H9 (cell line): ENCODE measurements at regions not wholly inside any gene's neighbourhood (a gene's known extent, or its start where the extent isn't known, plus 50 kb on each side); places are given as distances from the start of the nearest gene placed in this dataset.

Source experiments
- DNase-seq: peaks from one replicate; pipeline ENCODE4 v3.0.0-alpha.2; 2017
- H2AFZ ChIP-seq: one replicate; pipeline ENCODE4 v1.6.1; 2013; ENCODE audit warnings: mild to moderate bottlenecking, low read length, control low read depth, moderate library complexity
- H2AK5ac ChIP-seq: 2 replicates; pipeline ENCODE4 v1.6.1; 2013; ENCODE audit warnings: low read length, control low read depth, mixed read lengths; ENCODE audit not compliant: insufficient read length
- H2BK120ac ChIP-seq: one replicate; pipeline ENCODE4 v1.6.1; 2013; ENCODE audit warnings: low read depth, mild to moderate bottlenecking, low read length, control low read depth, inconsistent platforms; ENCODE audit not compliant: poor library complexity, severe bottlenecking
- H2BK12ac ChIP-seq: 2 replicates; pipeline ENCODE4 v1.6.1; 2013; ENCODE audit warnings: low read length, control low read depth, mixed read lengths, low read depth; ENCODE audit not compliant: insufficient read length
- H2BK15ac ChIP-seq: 2 replicates; pipeline ENCODE4 v1.6.1; 2013; ENCODE audit warnings: low read depth, low read length, control low read depth
- H2BK20ac ChIP-seq: one replicate; pipeline ENCODE4 v1.6.1; 2013; ENCODE audit warnings: low read depth, mild to moderate bottlenecking, low read length, control low read depth, inconsistent platforms; ENCODE audit not compliant: poor library complexity, severe bottlenecking
- H2BK5ac ChIP-seq: 2 replicates; pipeline ENCODE4 v1.6.1; 2013; ENCODE audit warnings: low read length, control low read depth, mixed read lengths; ENCODE audit not compliant: insufficient read length
- H3K14ac ChIP-seq: 2 replicates; pipeline ENCODE4 v1.6.1; 2013; ENCODE audit warnings: low read length, control low read depth; ENCODE audit not compliant: insufficient read depth
- H3K18ac ChIP-seq: 2 replicates; pipeline ENCODE4 v1.6.1; 2013; ENCODE audit warnings: low read depth, mild to moderate bottlenecking, mixed read lengths, low read length, control low read depth; ENCODE audit not compliant: insufficient read length
- H3K23ac ChIP-seq: 2 replicates; pipeline ENCODE4 v1.6.1; 2013; ENCODE audit warnings: low read length, control low read depth, mixed read lengths, low read depth; ENCODE audit not compliant: insufficient read length
- H3K23me2 ChIP-seq: 2 replicates; pipeline ENCODE4 v1.6.1; 2013; ENCODE audit warnings: low read depth, mild to moderate bottlenecking, mixed read lengths, low read length, control low read depth; ENCODE audit not compliant: insufficient read length, poor library complexity, severe bottlenecking
- H3K27ac ChIP-seq: 2 replicates; pipeline ENCODE4 v1.5.1; 2013; ENCODE audit warnings: low read length, control low read depth, mixed read lengths, low read depth; ENCODE audit not compliant: insufficient read length
- H3K27me3 ChIP-seq: 2 replicates; pipeline ENCODE4 v1.6.1; 2013; ENCODE audit warnings: low read length, control low read depth, inconsistent platforms; ENCODE audit not compliant: insufficient read depth
- H3K4ac ChIP-seq: 2 replicates; pipeline ENCODE4 v1.6.1; 2013; ENCODE audit warnings: low read depth, mild to moderate bottlenecking, control low read depth, inconsistent platforms, low read length, moderate library complexity
- H3K4me1 ChIP-seq: 2 replicates; pipeline ENCODE4 v1.6.1; 2013; ENCODE audit warnings: low read length, control low read depth, inconsistent platforms; ENCODE audit not compliant: insufficient read depth
- H3K4me2 ChIP-seq: 2 replicates; pipeline ENCODE4 v1.6.1; 2013; ENCODE audit warnings: low read length, control low read depth, mixed read lengths; ENCODE audit not compliant: insufficient read length, insufficient read depth
- H3K56ac ChIP-seq: 2 replicates; pipeline ENCODE4 v1.6.1; 2013; ENCODE audit warnings: low read depth, mild to moderate bottlenecking, mixed read lengths, low read length, control low read depth; ENCODE audit not compliant: insufficient read length
- H3K79me1 ChIP-seq: 2 replicates; pipeline ENCODE4 v1.6.1; 2013; ENCODE audit warnings: low read depth, mild to moderate bottlenecking, moderate library complexity, low read length, control low read depth, inconsistent platforms; ENCODE audit not compliant: insufficient read depth, poor library complexity, severe bottlenecking
- H3K79me2 ChIP-seq: 2 replicates; pipeline ENCODE4 v1.6.1; 2013; ENCODE audit warnings: low read length, control low read depth, inconsistent platforms; ENCODE audit not compliant: insufficient read depth
- H3K9ac ChIP-seq: 2 replicates; pipeline ENCODE4 v1.6.1; 2013; ENCODE audit warnings: low read length, control low read depth, mixed read lengths; ENCODE audit not compliant: insufficient read length; ENCODE audit errors: extremely low read depth
- H3K9me3 ChIP-seq: one replicate; pipeline ENCODE4 v1.6.1; 2013; ENCODE audit warnings: low read depth, low read length, inconsistent platforms; ENCODE audit not compliant: control insufficient read depth
- H3T11ph ChIP-seq: one replicate; pipeline ENCODE4 v1.6.1; 2013; ENCODE audit warnings: mild to moderate bottlenecking, low read length, control low read depth, inconsistent platforms
- H4K20me1 ChIP-seq: one replicate; pipeline ENCODE4 v1.6.1; 2013; ENCODE audit not compliant: control insufficient read depth, insufficient read length, insufficient read depth
- H4K5ac ChIP-seq: 2 replicates; pipeline ENCODE4 v1.6.1; 2013; ENCODE audit warnings: low read depth, mild to moderate bottlenecking, mixed read lengths, low read length, control low read depth; ENCODE audit not compliant: insufficient read length
- H4K8ac ChIP-seq: replicated peaks from 2 replicates; pipeline ENCODE4 v1.6.1; 2013; ENCODE audit warnings: low read length, control low read depth, mixed read lengths, low read depth; ENCODE audit not compliant: insufficient read length
- H4K91ac ChIP-seq: 2 replicates; pipeline ENCODE4 v1.6.1; 2013; ENCODE audit warnings: low read depth, mild to moderate bottlenecking, moderate library complexity, mixed read lengths, low read length, control low read depth; ENCODE audit not compliant: insufficient read length
- H3K27ac Mint-ChIP-seq, 3 experiments: 2 replicates in 2 of 3; 3 replicates in 1 of 3; pipeline ENCODE4 v1.8.0; 2020 to 2021; ENCODE audit warnings: mixed read lengths in 3 of 3, mild to moderate bottlenecking in 1 of 3, moderate library complexity in 1 of 3
- H3K27me3 Mint-ChIP-seq: 2 replicates; pipeline ENCODE4 v1.8.0; 2021; ENCODE audit warnings: low read depth, mild to moderate bottlenecking, moderate library complexity, mixed read lengths
- H3K36me3 Mint-ChIP-seq, 3 experiments: 2 replicates in 2 of 3; 3 replicates in 1 of 3; pipeline ENCODE4 v1.8.0; 2020 to 2021; ENCODE audit warnings: low read depth in 3 of 3, mixed read lengths in 3 of 3; ENCODE audit not compliant: insufficient read depth in 1 of 3
- H3K4me1 Mint-ChIP-seq, 2 experiments: 2 replicates each; pipeline ENCODE4 v1.8.0; 2020; ENCODE audit warnings: mixed read lengths in 2 of 2
- H3K4me3 Mint-ChIP-seq, 2 experiments: 2 replicates in 1 of 2; 3 replicates in 1 of 2; pipeline ENCODE4 v1.8.0; 2020 to 2021; ENCODE audit warnings: mild to moderate bottlenecking in 2 of 2, mixed read lengths in 2 of 2, moderate library complexity in 1 of 2
- H3K9me3 Mint-ChIP-seq, 2 experiments: 2 replicates in 1 of 2; 3 replicates in 1 of 2; pipeline ENCODE4 v1.8.0; 2020; ENCODE audit warnings: mild to moderate bottlenecking in 2 of 2, mixed read lengths in 2 of 2, moderate library complexity in 1 of 2
- CTCF ChIP-seq: fragments of 200-600 bp; sonication (generic); conservative IDR thresholded peaks from 3 replicates; pipeline ENCODE4 v1.8.0; 2021; ENCODE audit warnings: antibody characterized with exemption, mild to moderate bottlenecking

GRCh38 chr16:82395212-82395611 is 225.2 kb upstream of the MPHOSPH6 start:
- no peak overlapping the region for H2BK20ac ChIP-seq
- H3K79me2 ChIP-seq, result no peaks in the 10 kb centered on the region
- no peaks in the 10 kb centered on the region for H3K79me1 ChIP-seq
- H3K4me2 ChIP-seq, result no peak overlapping the region
- no peak for DNase-seq
- H2BK15ac ChIP-seq, result no peak overlapping the region
- no peak overlapping the region for H3K9ac ChIP-seq
- no peak overlapping the region for H3T11ph ChIP-seq
- no peaks in the 10 kb centered on the region for H3K9me3 ChIP-seq
- Mint-ChIP-seq H3K9me3 (no peaks in the 10 kb centered on the region), H3K27ac (no peak overlapping the region), H3K4me1 (no peaks in the 10 kb centered on the region), H3K36me3 (no peaks in the 10 kb centered on the region), H3K4me3 (no peak overlapping the region), H3K27me3 (peaks cover 8% of the 10 kb centered on the region)
- H4K20me1 ChIP-seq, result no peaks in the 10 kb centered on the region
- H3K18ac ChIP-seq, result no peak overlapping the region
- no peak overlapping the region for H4K91ac ChIP-seq
- TF ChIP-seq CTCF, result no peak
- no peak overlapping the region for H4K8ac ChIP-seq
- no peaks in the 10 kb centered on the region for H3K4me1 ChIP-seq
- H3K27me3 ChIP-seq, result no peaks in the 10 kb centered on the region
- H2AK5ac ChIP-seq, result no peak overlapping the region
- no peak overlapping the region for H2BK12ac ChIP-seq
- H3K4ac ChIP-seq, result no peak overlapping the region
- H3K23ac ChIP-seq, result no peak overlapping the region
- no peak overlapping the region for H3K56ac ChIP-seq
- H3K27ac ChIP-seq, result no peak overlapping the region
- no peak overlapping the region for H4K5ac ChIP-seq
- no peak overlapping the region for H2BK5ac ChIP-seq
- H2AFZ ChIP-seq, result no peak overlapping the region
- no peak overlapping the region for H2BK120ac ChIP-seq
- H3K23me2 ChIP-seq, result no peaks in the 10 kb centered on the region
- H3K14ac ChIP-seq, result no peak overlapping the region
